ENCODE measurements at regions not wholly inside any gene's neighbourhood (a gene's known extent, or its start where the extent isn't known, plus 50 kb on each side); places are given as distances from the start of the nearest gene placed in this dataset.

DNA sequence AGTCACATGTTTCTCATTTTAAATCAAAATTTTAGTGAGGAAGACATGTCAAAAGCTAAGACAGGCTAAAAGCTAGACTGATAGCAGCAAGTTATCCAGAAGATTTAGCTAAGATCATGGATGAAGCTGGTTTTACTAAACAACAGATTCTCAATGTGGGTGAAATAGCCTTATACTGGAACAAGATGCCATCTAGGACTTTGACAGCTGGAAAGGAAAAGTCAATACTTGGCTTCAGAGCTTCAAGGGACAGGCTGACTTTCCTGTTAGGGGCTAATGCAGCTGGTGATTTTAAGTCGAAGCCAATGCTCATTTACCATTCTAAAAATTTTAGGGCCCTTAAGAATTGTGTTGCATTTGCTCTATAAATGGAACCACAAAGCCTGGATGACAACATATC is 455.3 kb upstream of the SLC10A2 start:
- Mint-ChIP-seq H3K4me3 (ENCODE audit: unreplicated experiment) (no peak overlapping the region), H3K27me3 (ENCODE audit: unreplicated experiment) (no peaks in the 10 kb centered on the region), H3K9me3 (ENCODE audit: unreplicated experiment) (no peaks in the 10 kb centered on the region), H3K27ac (ENCODE audit: unreplicated experiment) (no peak overlapping the region), H3K36me3 (ENCODE audit: unreplicated experiment) (no peaks in the 10 kb centered on the region), H3K4me1 (ENCODE audit: low read depth, unreplicated experiment) (peaks cover 2% of the 10 kb centered on the region)
- no peak for DNase-seq
- no peak for TF ChIP-seq CTCF (IDR thresholded peaks at IDR 0.05; ENCODE audit: partially characterized antibody, unreplicated experiment)

DNA sequence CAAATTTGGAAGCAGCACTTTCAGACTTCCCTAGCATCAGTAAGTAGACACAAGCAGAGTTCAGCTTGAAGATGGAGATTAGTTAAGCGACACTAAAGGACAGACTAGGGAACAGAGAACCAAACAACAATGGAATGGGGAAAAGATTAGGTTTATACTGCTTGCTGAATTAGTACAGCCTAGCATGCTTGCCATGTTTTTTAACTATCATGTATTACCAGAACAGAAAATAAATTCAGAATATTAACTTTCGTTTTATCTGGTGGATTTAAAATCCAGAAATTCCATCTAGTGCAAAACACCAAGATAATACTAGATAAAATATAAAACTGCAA is 451.5 kb upstream of the SLC10A2 start:
- Mint-ChIP-seq H3K27ac (ENCODE audit: unreplicated experiment) (no peak overlapping the region), H3K27me3 (ENCODE audit: unreplicated experiment) (no peaks in the 10 kb centered on the region), H3K9me3 (ENCODE audit: unreplicated experiment) (no peaks in the 10 kb centered on the region), H3K4me3 (ENCODE audit: unreplicated experiment) (no peak overlapping the region), H3K4me1 (ENCODE audit: low read depth, unreplicated experiment) (peaks cover 3% of the 10 kb centered on the region), H3K36me3 (ENCODE audit: unreplicated experiment) (no peaks in the 10 kb centered on the region)
- DNase-seq: no peak
- TF ChIP-seq CTCF (IDR thresholded peaks at IDR 0.05; ENCODE audit: partially characterized antibody, unreplicated experiment): no peak

GRCh38 chr13:103517066-103517767 is 451.0 kb upstream of the SLC10A2 start:
- Mint-ChIP-seq H3K36me3 (ENCODE audit: unreplicated experiment) (no peaks in the 10 kb centered on the region), H3K9me3 (ENCODE audit: unreplicated experiment) (no peaks in the 10 kb centered on the region), H3K4me1 (ENCODE audit: low read depth, unreplicated experiment) (peaks cover 3% of the 10 kb centered on the region), H3K27me3 (ENCODE audit: unreplicated experiment) (no peaks in the 10 kb centered on the region), H3K27ac (ENCODE audit: unreplicated experiment) (no peak overlapping the region), H3K4me3 (ENCODE audit: unreplicated experiment) (no peak overlapping the region)
- DNase-seq: no peak
- TF ChIP-seq CTCF (IDR thresholded peaks at IDR 0.05; ENCODE audit: partially characterized antibody, unreplicated experiment): no peak

GRCh38 chr13:103516015-103516795 is 450.0 kb upstream of the SLC10A2 start:
- Mint-ChIP-seq H3K27ac (ENCODE audit: unreplicated experiment) (no peak overlapping the region), H3K36me3 (ENCODE audit: unreplicated experiment) (no peaks in the 10 kb centered on the region), H3K4me3 (ENCODE audit: unreplicated experiment) (no peak overlapping the region), H3K9me3 (ENCODE audit: unreplicated experiment) (no peaks in the 10 kb centered on the region), H3K27me3 (ENCODE audit: unreplicated experiment) (no peaks in the 10 kb centered on the region), H3K4me1 (ENCODE audit: low read depth, unreplicated experiment) (peaks cover 3% of the 10 kb centered on the region)
- DNase-seq: no peak
- no peak for TF ChIP-seq CTCF (IDR thresholded peaks at IDR 0.05; ENCODE audit: partially characterized antibody, unreplicated experiment)

DNA sequence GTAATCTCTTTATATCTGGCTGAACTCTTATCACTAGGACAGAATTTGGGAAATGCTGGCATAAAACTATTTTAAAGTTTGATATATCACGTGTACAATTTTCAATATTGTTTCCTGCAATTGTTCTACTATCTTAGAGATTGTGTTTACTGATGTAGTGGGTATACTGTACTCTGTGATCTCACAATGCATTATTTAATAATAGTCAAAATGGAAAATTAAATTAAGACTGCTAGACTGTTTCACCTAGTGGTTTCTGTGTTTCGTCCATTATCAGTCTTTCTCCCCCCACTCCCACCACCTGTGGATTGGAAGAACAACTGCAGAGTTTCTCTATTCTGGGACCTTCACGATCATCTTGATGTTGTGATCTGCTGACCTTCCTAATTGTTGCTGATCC is 449.2 kb upstream of the SLC10A2 start:
- TF ChIP-seq CTCF (IDR thresholded peaks at IDR 0.05; ENCODE audit: partially characterized antibody, unreplicated experiment): no peak
- Mint-ChIP-seq H3K36me3 (ENCODE audit: unreplicated experiment) (no peaks in the 10 kb centered on the region), H3K27ac (ENCODE audit: unreplicated experiment) (no peak overlapping the region), H3K4me1 (ENCODE audit: low read depth, unreplicated experiment) (peaks cover 3% of the 10 kb centered on the region), H3K4me3 (ENCODE audit: unreplicated experiment) (no peak overlapping the region), H3K27me3 (ENCODE audit: unreplicated experiment) (no peaks in the 10 kb centered on the region), H3K9me3 (ENCODE audit: unreplicated experiment) (no peaks in the 10 kb centered on the region)
- no peak for DNase-seq
